ENCODE measurements at regions not wholly inside any gene's neighbourhood (a gene's known extent, or its start where the extent isn't known, plus 50 kb on each side); places are given as distances from the start of the nearest gene placed in this dataset.

- no peak for TF ChIP-seq POU6F1 (CRISPR knock-in tag; IDR thresholded peaks at IDR 0.05; ENCODE audit: borderline replicate concordance, low read depth)
- TF ChIP-seq BACH2 (CRISPR knock-in tag; IDR thresholded peaks at IDR 0.05; ENCODE audit: borderline replicate concordance), result no peak
- TF ChIP-seq SNAI2 (CRISPR knock-in tag; IDR thresholded peaks at IDR 0.05), result no peak
- TF ChIP-seq ZFP30 (CRISPR knock-in tag; IDR thresholded peaks at IDR 0.05), result no peak
- no peak for TF ChIP-seq ZC3H10 (CRISPR knock-in tag; IDR thresholded peaks at IDR 0.05)
- no peak for TF ChIP-seq ZFP3 (CRISPR knock-in tag; IDR thresholded peaks at IDR 0.05)
- TF ChIP-seq CREB5 (CRISPR knock-in tag; IDR thresholded peaks at IDR 0.05; ENCODE audit: low read depth), result no peak
Measured at GRCh38 chr10:8594176-8594575, 539.7 kb downstream of the GATA3 start (continued).

GRCh38 chr10:8594711-8595110, 540.2 kb downstream of the GATA3 start:
- TF ChIP-seq GLIS3 (CRISPR knock-in tag; IDR thresholded peaks at IDR 0.05) (no peak), ESRRG (CRISPR knock-in tag; IDR thresholded peaks at IDR 0.05) (no peak), TOX (CRISPR knock-in tag; IDR thresholded peaks at IDR 0.05; ENCODE audit: borderline replicate concordance) (no peak), CREB5 (CRISPR knock-in tag; IDR thresholded peaks at IDR 0.05; ENCODE audit: low read depth) (no peak), ARNTL (CRISPR knock-in tag; IDR thresholded peaks at IDR 0.05; ENCODE audit: borderline replicate concordance, low read depth) (no peak), ZNF565 (CRISPR knock-in tag; conservative IDR thresholded peaks at IDR 0.05; ENCODE audit: low read depth) (no peak), TSHZ2 (CRISPR knock-in tag; IDR thresholded peaks at IDR 0.05) (no peak), ZC3H10 (CRISPR knock-in tag; IDR thresholded peaks at IDR 0.05) (no peak), PPARA (CRISPR knock-in tag; IDR thresholded peaks at IDR 0.05; ENCODE audit: borderline replicate concordance) (no peak), POU6F1 (CRISPR knock-in tag; IDR thresholded peaks at IDR 0.05; ENCODE audit: borderline replicate concordance, low read depth) (no peak), BACH2 (CRISPR knock-in tag; IDR thresholded peaks at IDR 0.05; ENCODE audit: borderline replicate concordance) (no peak), ZFP3 (CRISPR knock-in tag; IDR thresholded peaks at IDR 0.05) (no peak), RARB (CRISPR knock-in tag; IDR thresholded peaks at IDR 0.05) (no peak), ZNF70 (CRISPR knock-in tag; IDR thresholded peaks at IDR 0.05) (no peak), SNAI2 (CRISPR knock-in tag; IDR thresholded peaks at IDR 0.05) (no peak), ISL1 (CRISPR knock-in tag; IDR thresholded peaks at IDR 0.05) (no peak)
- TF ChIP-seq, protein P1, sequence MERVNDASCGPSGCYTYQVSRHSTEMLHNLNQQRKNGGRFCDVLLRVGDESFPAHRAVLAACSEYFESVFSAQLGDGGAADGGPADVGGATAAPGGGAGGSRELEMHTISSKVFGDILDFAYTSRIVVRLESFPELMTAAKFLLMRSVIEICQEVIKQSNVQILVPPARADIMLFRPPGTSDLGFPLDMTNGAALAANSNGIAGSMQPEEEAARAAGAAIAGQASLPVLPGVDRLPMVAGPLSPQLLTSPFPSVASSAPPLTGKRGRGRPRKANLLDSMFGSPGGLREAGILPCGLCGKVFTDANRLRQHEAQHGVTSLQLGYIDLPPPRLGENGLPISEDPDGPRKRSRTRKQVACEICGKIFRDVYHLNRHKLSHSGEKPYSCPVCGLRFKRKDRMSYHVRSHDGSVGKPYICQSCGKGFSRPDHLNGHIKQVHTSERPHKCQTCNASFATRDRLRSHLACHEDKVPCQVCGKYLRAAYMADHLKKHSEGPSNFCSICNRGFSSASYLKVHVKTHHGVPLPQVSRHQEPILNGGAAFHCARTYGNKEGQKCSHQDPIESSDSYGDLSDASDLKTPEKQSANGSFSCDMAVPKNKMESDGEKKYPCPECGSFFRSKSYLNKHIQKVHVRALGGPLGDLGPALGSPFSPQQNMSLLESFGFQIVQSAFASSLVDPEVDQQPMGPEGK (CRISPR knock-in tag; IDR thresholded peaks at IDR 0.05; ENCODE audit: borderline replicate concordance), result no peak
- no peak for ATAC-seq

GRCh38 chr10:8595140-8595539, 540.7 kb downstream of the GATA3 start:
- ATAC-seq, result no peak
- TF ChIP-seq CREB5 (CRISPR knock-in tag; IDR thresholded peaks at IDR 0.05; ENCODE audit: low read depth) (no peak), BACH2 (CRISPR knock-in tag; IDR thresholded peaks at IDR 0.05; ENCODE audit: borderline replicate concordance) (no peak), ZFP30 (CRISPR knock-in tag; IDR thresholded peaks at IDR 0.05) (no peak), RARB (CRISPR knock-in tag; IDR thresholded peaks at IDR 0.05) (no peak), ZFP3 (CRISPR knock-in tag; IDR thresholded peaks at IDR 0.05) (no peak), TCF4 (CRISPR knock-in tag; IDR thresholded peaks at IDR 0.05; ENCODE audit: borderline replicate concordance) (no peak), ESRRG (CRISPR knock-in tag; IDR thresholded peaks at IDR 0.05) (no peak), ZNF70 (CRISPR knock-in tag; IDR thresholded peaks at IDR 0.05) (no peak), CSDC2 (CRISPR knock-in tag; IDR thresholded peaks at IDR 0.05) (no peak), OSR1 (CRISPR knock-in tag; IDR thresholded peaks at IDR 0.05) (no peak), ZNF8 (CRISPR knock-in tag; IDR thresholded peaks at IDR 0.05) (no peak), TSHZ2 (CRISPR knock-in tag; IDR thresholded peaks at IDR 0.05) (no peak), ZNF565 (CRISPR knock-in tag; conservative IDR thresholded peaks at IDR 0.05; ENCODE audit: low read depth) (no peak), PPARA (CRISPR knock-in tag; IDR thresholded peaks at IDR 0.05; ENCODE audit: borderline replicate concordance) (no peak)
